OCI-LY3 (cell line): ENCODE measurements at regions not wholly inside any gene's neighbourhood (a gene's known extent, or its start where the extent isn't known, plus 50 kb on each side); places are given as distances from the start of the nearest gene placed in this dataset.

Source experiments
- H2AFZ ChIP-seq: fragments of 200-600, 300-600 bp; shearing (Covaris generic); 2 replicates; pipeline ENCODE4 v1.6.0; 2014; ENCODE audit warnings: antibody characterized with exemption, low read depth, low read length
- H3K27ac ChIP-seq: fragments of 200-600, 300-600 bp; sonication (generic); 2 replicates; pipeline ENCODE4 v1.5.1; 2014; ENCODE audit warnings: mild to moderate bottlenecking, low read length, moderate library complexity, mixed read lengths
- H3K27me3 ChIP-seq: fragments of 200-600, 300-600 bp; sonication (generic); 2 replicates; pipeline ENCODE4 v1.6.1; 2014; ENCODE audit warnings: low read depth, low read length, mixed read lengths
- H3K36me3 ChIP-seq: fragments of 200-600, 300-600 bp; sonication (generic); replicated peaks from 2 replicates; pipeline ENCODE3; 2014; ENCODE audit warnings: low read depth, low read length, mixed read lengths
- H3K4me1 ChIP-seq: fragments of 300-600, 200-600 bp; sonication (generic); 2 replicates; pipeline ENCODE4 v1.6.1; 2014; ENCODE audit warnings: low read length, mixed read lengths
- H3K4me2 ChIP-seq: fragments of 200-600, 300-600 bp; sonication (generic); 2 replicates; pipeline ENCODE4 v1.6.1; 2014; ENCODE audit warnings: low read length, mixed read lengths
- H3K4me3 ChIP-seq: fragments of 300-600, 200-600 bp; sonication (generic); 2 replicates; pipeline ENCODE4 v1.5.1; 2014; ENCODE audit warnings: antibody characterized with exemption, mild to moderate bottlenecking, low read length, moderate library complexity
- H3K79me2 ChIP-seq: fragments of 300-600, 200-600 bp; shearing (Covaris generic); 2 replicates; pipeline ENCODE4 v1.6.1; 2014; ENCODE audit warnings: mild to moderate bottlenecking, low read length, mixed read lengths
- H3K9ac ChIP-seq: fragments of 300-600, 200-600 bp; shearing (Covaris generic); 2 replicates; pipeline ENCODE4 v1.6.0; 2014; ENCODE audit warnings: mild to moderate bottlenecking, low read length, moderate library complexity
- H3K9me3 ChIP-seq: fragments of 200-600, 300-600 bp; shearing (Covaris generic); 2 replicates; pipeline ENCODE4 v1.6.1; 2014; ENCODE audit warnings: low read length, mixed read lengths; ENCODE audit not compliant: insufficient read depth
- H4K20me1 ChIP-seq: fragments of 200-600, 300-600 bp; sonication (generic); 2 replicates; pipeline ENCODE4 v1.6.1; 2016; ENCODE audit warnings: low read length, mixed read lengths; ENCODE audit not compliant: insufficient read depth
- EZH2phosphoT487 ChIP-seq: fragments of 200-600 bp; shearing (Covaris generic); IDR thresholded peaks from 2 replicates; pipeline ENCODE4 v1.6.1; 2018; ENCODE audit warnings: antibody characterized with exemption, mixed run types, low read depth
- TF ChIP-seq, protein P1 (sequence below): fragments of 200-600, 300-600 bp; sonication (generic); IDR thresholded peaks from 2 replicates; pipeline ENCODE4 v1.5.1; 2014; ENCODE audit warnings: antibody characterized with exemption, low read length, low read depth

DNA sequence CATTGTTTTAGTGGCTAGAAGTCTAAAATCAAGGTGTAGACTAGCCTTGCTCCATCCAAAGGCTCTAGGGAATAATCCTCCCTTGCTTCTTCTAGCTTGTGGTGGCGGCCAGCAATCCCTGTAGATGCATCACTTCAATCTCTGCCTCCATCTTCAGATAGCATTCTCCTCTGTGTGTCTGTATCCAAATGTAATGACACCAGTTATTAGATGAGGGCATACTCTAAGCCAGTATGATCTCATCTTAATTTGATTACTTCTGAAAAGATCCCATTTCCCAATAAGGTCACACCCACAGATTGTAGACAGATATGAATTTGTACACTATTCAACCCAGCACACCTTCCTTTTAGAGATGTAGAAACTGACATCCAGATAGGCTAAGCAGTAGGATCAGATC, 334.5 kb upstream of the KCNMB2 start:
- TF ChIP-seq, protein P1, sequence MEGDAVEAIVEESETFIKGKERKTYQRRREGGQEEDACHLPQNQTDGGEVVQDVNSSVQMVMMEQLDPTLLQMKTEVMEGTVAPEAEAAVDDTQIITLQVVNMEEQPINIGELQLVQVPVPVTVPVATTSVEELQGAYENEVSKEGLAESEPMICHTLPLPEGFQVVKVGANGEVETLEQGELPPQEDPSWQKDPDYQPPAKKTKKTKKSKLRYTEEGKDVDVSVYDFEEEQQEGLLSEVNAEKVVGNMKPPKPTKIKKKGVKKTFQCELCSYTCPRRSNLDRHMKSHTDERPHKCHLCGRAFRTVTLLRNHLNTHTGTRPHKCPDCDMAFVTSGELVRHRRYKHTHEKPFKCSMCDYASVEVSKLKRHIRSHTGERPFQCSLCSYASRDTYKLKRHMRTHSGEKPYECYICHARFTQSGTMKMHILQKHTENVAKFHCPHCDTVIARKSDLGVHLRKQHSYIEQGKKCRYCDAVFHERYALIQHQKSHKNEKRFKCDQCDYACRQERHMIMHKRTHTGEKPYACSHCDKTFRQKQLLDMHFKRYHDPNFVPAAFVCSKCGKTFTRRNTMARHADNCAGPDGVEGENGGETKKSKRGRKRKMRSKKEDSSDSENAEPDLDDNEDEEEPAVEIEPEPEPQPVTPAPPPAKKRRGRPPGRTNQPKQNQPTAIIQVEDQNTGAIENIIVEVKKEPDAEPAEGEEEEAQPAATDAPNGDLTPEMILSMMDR = no peak
- no peak for TF ChIP-seq EZH2phosphoT487
- H3K4me1 ChIP-seq = peaks cover 2% of the 10 kb centered on the region
- H3K27ac ChIP-seq = no peak overlapping the region
- no peaks in the 10 kb centered on the region for H4K20me1 ChIP-seq
- H3K9ac ChIP-seq = no peak overlapping the region
- H3K27me3 ChIP-seq = no peaks in the 10 kb centered on the region
- H3K4me3 ChIP-seq = no peak overlapping the region
- H3K36me3 ChIP-seq = no peaks in the 10 kb centered on the region
- H3K4me2 ChIP-seq = no peak overlapping the region
- no peaks in the 10 kb centered on the region for H3K79me2 ChIP-seq
- no peak overlapping the region for H2AFZ ChIP-seq
- no peaks in the 10 kb centered on the region for H3K9me3 ChIP-seq

DNA sequence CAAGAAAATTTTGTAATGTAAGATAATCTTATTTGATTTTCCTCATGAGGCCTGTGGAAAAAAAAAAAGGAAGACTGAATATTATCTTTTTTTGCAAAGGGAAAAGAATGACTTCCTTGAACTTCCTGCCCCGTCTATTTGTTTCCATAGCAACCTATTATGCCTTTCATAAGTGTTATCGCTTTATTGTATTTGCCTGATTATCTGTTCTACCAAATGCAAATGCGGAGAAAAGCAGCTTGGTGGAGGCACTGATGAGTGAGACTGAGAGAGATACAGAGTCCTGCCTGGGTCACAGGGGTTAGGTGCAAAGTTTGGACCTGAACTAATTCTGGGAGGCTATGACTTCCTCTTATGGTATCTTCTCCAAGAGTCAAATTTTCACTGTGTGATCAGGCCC, 334.0 kb upstream of the KCNMB2 start:
- no peaks in the 10 kb centered on the region for H4K20me1 ChIP-seq
- H3K79me2 ChIP-seq = no peaks in the 10 kb centered on the region
- TF ChIP-seq EZH2phosphoT487 = no peak
- TF ChIP-seq, protein P1 = no peak

DNA sequence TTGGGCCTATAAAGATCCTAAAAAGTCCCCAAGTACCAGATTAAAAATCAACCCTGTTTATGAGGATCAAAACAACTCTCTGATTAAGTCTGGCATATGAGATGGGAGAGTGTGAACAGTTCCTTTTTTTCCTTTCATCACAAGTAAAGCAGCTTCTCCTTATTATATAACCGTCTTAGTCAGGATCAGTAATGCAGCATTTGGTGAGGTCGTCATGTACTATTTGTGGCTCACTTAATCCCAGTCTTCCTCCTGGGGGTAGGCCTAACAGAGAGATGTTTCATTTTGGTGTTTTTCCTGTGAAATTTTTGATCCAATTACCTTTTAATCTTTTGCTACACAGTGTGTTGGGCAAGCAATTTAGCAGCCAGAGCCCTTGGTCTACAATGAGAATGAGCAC, 333.1 kb upstream of the KCNMB2 start:
- no peaks in the 10 kb centered on the region for H3K79me2 ChIP-seq
- H3K27me3 ChIP-seq = no peaks in the 10 kb centered on the region
- no peak overlapping the region for H3K4me3 ChIP-seq
- no peaks in the 10 kb centered on the region for H4K20me1 ChIP-seq
- H3K27ac ChIP-seq = no peak overlapping the region
- H2AFZ ChIP-seq = no peak overlapping the region
- no peaks in the 10 kb centered on the region for H3K36me3 ChIP-seq
- H3K4me2 ChIP-seq = no peak overlapping the region
- H3K4me1 ChIP-seq = no peaks in the 10 kb centered on the region
- no peak for TF ChIP-seq EZH2phosphoT487
- TF ChIP-seq, protein P1 = no peak
- no peak overlapping the region for H3K9ac ChIP-seq
- no peaks in the 10 kb centered on the region for H3K9me3 ChIP-seq

More for the DNA sequence above, 334.0 kb upstream of the KCNMB2 start:
- Histone ChIP-seq H3K4me2 (no peak overlapping the region), H3K27ac (no peak overlapping the region), H3K36me3 (no peaks in the 10 kb centered on the region), H3K9ac (no peak overlapping the region), H2AFZ (no peak overlapping the region), H3K9me3 (no peaks in the 10 kb centered on the region), H3K27me3 (no peaks in the 10 kb centered on the region), H3K4me1 (no peaks in the 10 kb centered on the region), H3K4me3 (no peak overlapping the region)

DNA sequence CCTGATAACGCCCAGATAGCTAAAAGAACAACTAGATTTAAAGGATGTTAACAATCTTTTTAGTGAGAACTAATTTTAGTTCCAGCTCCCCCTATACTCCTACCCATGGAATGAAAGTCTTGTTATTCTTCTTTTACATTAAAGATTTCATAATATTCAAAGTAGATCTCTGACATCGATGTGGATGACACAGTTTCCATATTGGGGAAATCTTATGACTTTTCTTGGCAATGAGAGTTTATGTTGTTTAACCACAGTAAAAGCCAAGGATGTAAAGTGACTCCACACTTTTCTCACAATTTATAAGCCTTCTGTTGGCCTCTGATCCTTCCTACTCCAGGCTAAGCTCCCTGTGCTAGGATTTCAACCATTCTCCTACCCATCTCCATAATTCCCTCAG, 332.6 kb upstream of the KCNMB2 start:
- H3K9ac ChIP-seq = no peak overlapping the region
- no peaks in the 10 kb centered on the region for H3K4me1 ChIP-seq
- no peaks in the 10 kb centered on the region for H4K20me1 ChIP-seq
- no peaks in the 10 kb centered on the region for H3K79me2 ChIP-seq
- no peak overlapping the region for H3K4me2 ChIP-seq
- no peaks in the 10 kb centered on the region for H3K27me3 ChIP-seq
- no peaks in the 10 kb centered on the region for H3K9me3 ChIP-seq
- no peak overlapping the region for H3K4me3 ChIP-seq
- TF ChIP-seq, protein P1 = no peak
- TF ChIP-seq EZH2phosphoT487 = no peak
- H3K27ac ChIP-seq = no peak overlapping the region
- H3K36me3 ChIP-seq = no peaks in the 10 kb centered on the region
- no peak overlapping the region for H2AFZ ChIP-seq
